Neural crest cell (in vitro differentiated cells): ENCODE measurements at regions not wholly inside any gene's neighbourhood (a gene's known extent, or its start where the extent isn't known, plus 50 kb on each side); places are given as distances from the start of the nearest gene placed in this dataset.

ENCODE experiments used
- DNase-seq: peaks from one replicate; pipeline ENCODE4 v3.0.0; 2021; ENCODE audit warnings: low read depth, mixed read lengths, low spot score
- H3K27ac Mint-ChIP-seq: one replicate; pipeline ENCODE4 v1.8.0; 2021; ENCODE audit warnings: mild to moderate bottlenecking, mixed read lengths; ENCODE audit not compliant: unreplicated experiment
- H3K27me3 Mint-ChIP-seq: 2 replicates; pipeline ENCODE4 v1.8.0; 2021; ENCODE audit warnings: low read depth, mild to moderate bottlenecking, mixed read lengths
- H3K36me3 Mint-ChIP-seq: 2 replicates; pipeline ENCODE4 v1.8.0; 2021; ENCODE audit warnings: low read depth, mild to moderate bottlenecking, mixed read lengths
- H3K4me1 Mint-ChIP-seq: 2 replicates; pipeline ENCODE4 v1.8.0; 2021; ENCODE audit warnings: mixed read lengths
- H3K4me3 Mint-ChIP-seq: one replicate; pipeline ENCODE4 v1.8.0; 2021; ENCODE audit warnings: mild to moderate bottlenecking, mixed read lengths
- H3K9me3 Mint-ChIP-seq: 2 replicates; pipeline ENCODE4 v1.8.0; 2021; ENCODE audit warnings: mixed read lengths
- CTCF ChIP-seq: fragments of 200-600 bp; sonication (generic); conservative IDR thresholded peaks from 2 replicates; pipeline ENCODE4 v1.5.0; 2021; ENCODE audit warnings: antibody characterized with exemption, mild to moderate bottlenecking

GRCh38 chr2:172299741-172300140 lies 127.6 kb upstream of the ITGA6 start:
- no peaks in the 10 kb centered on the region for H3K9me3 Mint-ChIP-seq
- peaks cover 6% of the 10 kb centered on the region for H3K27me3 Mint-ChIP-seq
- no peak overlapping the region for H3K4me3 Mint-ChIP-seq
- H3K27ac Mint-ChIP-seq, result no peak overlapping the region
- H3K36me3 Mint-ChIP-seq, result no peaks in the 10 kb centered on the region
- TF ChIP-seq CTCF, result no peak
- no peak for DNase-seq
- peaks cover 4% of the 10 kb centered on the region for H3K4me1 Mint-ChIP-seq

- H3K27me3 Mint-ChIP-seq, result peaks cover 6% of the 10 kb centered on the region
- DNase-seq, result no peak
- H3K4me1 Mint-ChIP-seq, result peaks cover 4% of the 10 kb centered on the region
- TF ChIP-seq CTCF, result no peak
- no peak overlapping the region for H3K27ac Mint-ChIP-seq
- H3K9me3 Mint-ChIP-seq, result no peaks in the 10 kb centered on the region
- H3K4me3 Mint-ChIP-seq, result no peak overlapping the region
- H3K36me3 Mint-ChIP-seq, result no peaks in the 10 kb centered on the region
Measured at GRCh38 chr2:172300851-172301250, 126.5 kb upstream of the ITGA6 start.

DNA sequence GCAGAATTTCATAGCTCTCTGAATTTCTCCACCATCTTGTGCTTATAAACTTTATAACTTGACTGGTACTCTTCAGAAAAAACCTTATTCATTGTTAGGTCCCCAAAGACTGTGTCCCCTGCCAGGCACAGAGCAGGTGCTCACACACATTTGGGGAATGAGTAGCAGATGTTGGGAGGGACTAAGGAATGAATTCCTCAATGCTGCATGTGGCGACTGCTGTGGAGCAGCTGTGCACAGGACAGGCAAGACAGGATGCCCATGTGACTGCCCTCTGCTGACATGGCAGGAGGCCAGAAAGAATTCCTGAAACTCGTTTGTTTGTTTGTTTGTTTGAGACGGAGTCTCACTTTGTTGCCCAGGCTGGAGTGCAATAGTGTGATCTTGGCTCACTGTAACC lies 122.3 kb upstream of the ITGA6 start:
- no peak for DNase-seq
- Mint-ChIP-seq H3K27me3 (no peaks in the 10 kb centered on the region), H3K4me1 (no peaks in the 10 kb centered on the region), H3K27ac (no peak overlapping the region), H3K36me3 (no peaks in the 10 kb centered on the region), H3K4me3 (no peak overlapping the region), H3K9me3 (no peaks in the 10 kb centered on the region)
- TF ChIP-seq CTCF, result no peak

- Mint-ChIP-seq H3K36me3 (no peaks in the 10 kb centered on the region), H3K27ac (no peak overlapping the region), H3K9me3 (no peaks in the 10 kb centered on the region), H3K4me1 (peaks cover 6% of the 10 kb centered on the region), H3K4me3 (no peak overlapping the region), H3K27me3 (no peaks in the 10 kb centered on the region)
- TF ChIP-seq CTCF, result no peak
- DNase-seq, result no peak
Measured at GRCh38 chr2:172307800-172308199, 119.6 kb upstream of the ITGA6 start.

DNA sequence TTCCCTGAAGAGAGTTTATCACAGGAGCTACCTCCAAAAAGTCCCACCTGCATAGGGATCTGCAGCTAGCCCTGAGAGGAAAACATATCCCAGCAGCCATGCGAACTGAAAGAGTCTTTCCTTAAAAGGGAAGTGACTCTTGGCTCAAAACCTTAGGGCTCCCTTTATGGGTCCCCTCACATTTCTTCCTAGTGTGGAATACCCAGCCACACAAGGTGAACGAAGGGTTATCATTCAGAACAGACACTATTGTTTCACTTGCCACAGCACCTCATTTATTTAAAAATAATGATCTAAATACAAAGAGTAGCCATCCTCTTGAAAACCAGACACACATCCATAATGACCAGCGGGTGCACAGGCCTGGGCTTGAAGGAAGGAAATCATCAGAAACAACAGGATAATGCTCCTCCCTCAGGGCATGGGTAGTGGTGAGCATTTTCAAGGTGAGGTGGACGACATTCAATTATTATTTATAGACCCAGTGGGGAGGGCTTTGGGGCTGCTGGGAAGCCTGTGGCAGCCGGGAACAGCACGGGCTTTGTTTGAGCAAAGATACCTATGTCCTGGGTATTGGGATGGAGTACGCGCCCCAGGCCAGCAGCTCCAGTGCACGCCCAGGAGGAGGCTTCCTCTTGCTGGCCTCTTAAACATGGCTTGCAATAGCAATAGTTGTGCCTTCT lies 119.0 kb upstream of the ITGA6 start:
- peaks cover 6% of the 10 kb centered on the region for H3K4me1 Mint-ChIP-seq
- H3K4me3 Mint-ChIP-seq, result no peak overlapping the region
- no peak for DNase-seq
- no peaks in the 10 kb centered on the region for H3K36me3 Mint-ChIP-seq
- H3K27me3 Mint-ChIP-seq, result no peaks in the 10 kb centered on the region
- H3K9me3 Mint-ChIP-seq, result no peaks in the 10 kb centered on the region
- no peak for TF ChIP-seq CTCF
- H3K27ac Mint-ChIP-seq, result peak overlapping the region; percentile 43
